HG03460 (cell line): ENCODE measurements at regions not wholly inside any gene's neighbourhood (a gene's known extent, or its start where the extent isn't known, plus 50 kb on each side); places are given as distances from the start of the nearest gene placed in this dataset.

Experiments used
- ATAC-seq: cut with Tn5 transposase; IDR thresholded peaks from one replicate; pipeline ENCODE4 v1.9.1; 2021; ENCODE audit not compliant: unreplicated experiment

GRCh38 chr6:166776571-166776970 lies 149.5 kb upstream of the RPS6KA2 start:
- no peak for ATAC-seq

- no peak for ATAC-seq
Measured at GRCh38 chr6:166775923-166776220, 148.8 kb upstream of the RPS6KA2 start.

- ATAC-seq: no peak
Measured at GRCh38 chr6:166775180-166775922, 148.3 kb upstream of the RPS6KA2 start.

DNA sequence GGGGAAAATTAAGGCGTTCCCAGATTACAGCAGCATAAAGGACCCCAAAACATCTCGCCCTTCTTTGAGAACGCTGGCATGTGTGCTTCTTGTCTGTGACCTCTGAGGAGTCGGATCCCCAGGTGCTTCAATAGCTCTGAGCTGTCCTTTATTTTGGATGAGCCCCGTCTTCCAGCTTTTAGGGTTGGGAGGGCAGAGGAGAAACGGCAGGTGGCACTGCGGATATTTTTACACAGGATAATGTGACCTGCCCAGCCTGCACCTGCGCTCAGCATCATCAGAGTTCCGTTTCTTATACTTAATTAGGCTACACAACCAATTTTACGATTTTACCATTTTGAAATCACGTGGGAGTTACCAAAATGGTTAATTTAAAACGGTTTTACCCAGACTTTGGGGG lies 147.7 kb upstream of the RPS6KA2 start:
- ATAC-seq: no peak

DNA sequence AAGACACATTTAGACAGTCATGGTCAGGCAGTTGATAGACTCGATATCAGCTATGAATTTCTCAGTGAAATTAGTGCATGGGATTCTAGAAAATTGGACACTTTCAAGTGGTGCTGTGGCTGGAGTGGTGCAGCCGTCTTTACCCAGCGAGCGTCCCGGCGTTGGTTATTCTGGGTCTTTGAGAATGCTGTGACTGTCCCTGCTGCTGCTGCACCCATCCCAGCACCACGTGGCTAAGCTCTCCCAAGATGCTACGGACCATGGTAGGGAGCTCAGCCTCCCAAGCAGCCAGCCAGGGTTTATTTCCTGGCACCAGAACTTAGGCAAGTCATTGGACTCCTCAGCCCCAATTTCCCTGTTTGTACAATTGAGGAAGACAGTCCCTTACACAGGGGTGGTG lies 147.2 kb upstream of the RPS6KA2 start:
- ATAC-seq: no peak

DNA sequence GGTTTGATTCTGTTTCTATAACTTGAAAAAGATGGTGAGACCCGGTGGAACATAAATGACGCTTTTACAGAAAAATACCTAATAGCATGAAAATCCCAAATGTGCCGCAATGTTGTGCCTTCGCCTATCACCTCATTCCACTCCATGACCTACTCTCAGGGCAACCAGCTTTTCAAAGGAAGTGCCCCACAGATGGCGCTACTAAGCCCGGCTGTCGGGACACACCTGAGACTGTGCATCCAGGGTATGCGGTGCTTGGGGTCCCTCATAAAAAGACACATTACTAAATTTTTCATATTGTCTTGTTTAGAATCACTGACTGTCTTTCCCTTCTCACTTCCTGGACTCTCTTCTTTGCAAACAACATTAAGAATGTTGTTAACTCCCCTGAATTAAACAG lies 145.5 kb upstream of the RPS6KA2 start:
- ATAC-seq: no peak

DNA sequence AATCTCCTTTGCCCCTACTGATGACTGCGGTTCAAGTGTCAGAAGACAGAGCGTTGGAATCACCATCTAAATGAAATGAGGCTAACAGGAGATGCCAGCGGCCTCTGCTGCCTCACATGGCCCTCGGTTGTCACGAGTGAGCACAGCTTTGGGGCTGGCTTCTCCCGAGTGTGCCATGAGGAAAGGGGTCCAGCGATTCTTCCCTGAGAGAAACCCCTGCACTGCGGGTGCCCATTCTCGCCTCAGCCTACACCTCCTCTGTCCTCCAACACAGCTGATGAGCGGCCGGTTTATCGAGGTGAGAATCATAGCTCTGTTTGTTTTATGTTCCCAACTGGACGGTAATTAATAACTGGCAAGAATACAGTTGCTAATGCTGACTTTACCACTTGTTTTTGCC lies 144.7 kb upstream of the RPS6KA2 start:
- no peak for ATAC-seq

DNA sequence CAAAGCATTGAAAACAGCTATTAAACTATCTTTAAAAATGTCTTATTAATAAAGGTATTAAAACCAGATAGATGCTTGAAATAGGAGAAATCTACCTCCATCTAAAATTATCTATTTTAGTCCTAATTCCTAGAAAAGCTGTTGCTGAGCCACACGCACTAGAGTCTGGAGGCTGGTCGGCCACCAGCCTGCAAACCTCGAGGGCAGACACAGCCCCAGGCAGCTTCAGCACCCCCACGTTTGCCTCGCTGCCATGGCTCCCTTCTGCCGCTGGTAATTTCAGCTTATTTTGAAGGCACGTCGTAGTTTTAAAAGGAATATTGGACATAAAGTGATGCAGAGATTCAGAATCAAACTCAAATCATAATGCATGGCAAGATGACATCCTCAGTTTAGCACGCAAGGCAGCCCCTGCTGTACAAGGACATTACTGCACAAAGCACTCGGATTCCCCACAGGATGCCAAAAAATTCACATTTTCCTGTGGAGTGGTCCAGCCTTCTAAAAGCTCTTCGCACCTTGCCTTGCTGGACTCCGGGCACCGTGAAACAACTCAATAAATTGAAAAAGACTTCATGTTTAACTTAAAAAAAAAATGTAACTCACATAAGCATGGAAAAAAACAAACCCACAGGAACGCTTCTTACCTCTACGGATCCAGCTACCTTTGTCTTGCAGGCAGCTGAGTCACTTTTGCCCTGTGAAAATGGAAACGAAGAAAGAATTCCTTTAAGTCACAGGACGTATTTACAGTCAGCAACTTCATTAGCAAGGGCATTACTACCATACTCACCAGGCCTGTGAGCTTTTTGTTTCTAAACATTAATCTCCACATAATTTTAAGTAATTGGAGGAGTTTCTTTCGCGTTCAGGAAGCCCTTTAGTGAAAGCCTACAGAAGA lies 143.4 kb upstream of the RPS6KA2 start:
- ATAC-seq: no peak

DNA sequence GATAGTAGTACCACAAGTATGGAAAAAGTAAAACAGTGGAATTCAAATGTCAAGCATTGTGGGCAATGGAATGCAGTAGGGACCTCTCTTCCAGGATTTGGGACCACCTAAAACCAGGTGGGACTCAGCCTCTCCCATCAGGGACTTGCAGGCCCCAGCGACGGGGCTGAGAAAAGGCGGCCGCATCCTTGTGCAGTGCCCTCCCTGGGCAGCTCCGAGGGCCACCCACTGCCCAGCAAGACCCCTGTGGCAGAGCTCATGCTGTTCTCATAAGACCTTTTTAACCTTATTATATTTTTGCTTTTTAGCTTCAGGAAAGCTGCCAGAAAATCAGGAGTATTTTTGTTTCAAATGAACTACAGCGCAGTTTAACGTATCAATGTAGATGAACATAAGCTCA lies 142.6 kb upstream of the RPS6KA2 start:
- no peak for ATAC-seq

- no peak for ATAC-seq
Measured at GRCh38 chr6:166768761-166769160, 141.7 kb upstream of the RPS6KA2 start.

DNA sequence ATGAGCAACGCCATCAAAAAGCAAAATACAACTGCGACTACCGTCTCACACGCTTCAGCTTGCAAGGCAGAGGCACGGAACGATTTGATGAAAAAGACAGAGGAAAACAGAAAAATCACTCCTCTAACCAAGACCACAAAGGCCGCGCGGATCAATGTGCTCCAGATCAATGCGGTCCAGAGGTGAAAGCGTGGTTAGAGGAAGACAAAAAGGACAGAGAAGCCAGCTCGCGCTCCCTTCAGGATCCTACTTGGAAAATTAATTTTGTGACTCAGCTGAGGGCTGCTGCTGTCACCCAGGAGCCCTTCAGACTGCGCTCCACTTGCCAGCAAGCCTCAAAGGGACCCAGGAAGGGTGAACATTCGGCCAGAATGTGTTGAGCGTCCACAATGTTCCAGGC lies 140.2 kb upstream of the RPS6KA2 start:
- no peak for ATAC-seq

GRCh38 chr6:166766769-166767168 lies 139.7 kb upstream of the RPS6KA2 start:
- ATAC-seq: no peak

DNA sequence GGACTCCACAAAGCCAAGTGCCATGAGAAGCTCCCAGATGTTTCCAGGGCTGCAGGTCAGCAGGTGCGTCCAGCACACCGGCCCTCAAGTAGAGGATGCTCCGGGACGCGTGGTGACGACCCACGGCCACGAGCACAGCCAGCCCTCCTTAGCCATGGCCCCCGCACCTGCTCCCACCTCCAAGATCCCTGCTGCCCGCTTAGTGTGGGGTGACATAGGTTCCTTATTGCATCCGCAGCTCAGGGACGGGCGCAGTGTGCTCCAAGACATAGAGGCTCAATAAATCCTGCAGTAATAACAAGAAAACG lies 138.1 kb upstream of the RPS6KA2 start:
- no peak for ATAC-seq

- ATAC-seq: no peak
Measured at GRCh38 chr6:166764473-166765233, 137.6 kb upstream of the RPS6KA2 start.

DNA sequence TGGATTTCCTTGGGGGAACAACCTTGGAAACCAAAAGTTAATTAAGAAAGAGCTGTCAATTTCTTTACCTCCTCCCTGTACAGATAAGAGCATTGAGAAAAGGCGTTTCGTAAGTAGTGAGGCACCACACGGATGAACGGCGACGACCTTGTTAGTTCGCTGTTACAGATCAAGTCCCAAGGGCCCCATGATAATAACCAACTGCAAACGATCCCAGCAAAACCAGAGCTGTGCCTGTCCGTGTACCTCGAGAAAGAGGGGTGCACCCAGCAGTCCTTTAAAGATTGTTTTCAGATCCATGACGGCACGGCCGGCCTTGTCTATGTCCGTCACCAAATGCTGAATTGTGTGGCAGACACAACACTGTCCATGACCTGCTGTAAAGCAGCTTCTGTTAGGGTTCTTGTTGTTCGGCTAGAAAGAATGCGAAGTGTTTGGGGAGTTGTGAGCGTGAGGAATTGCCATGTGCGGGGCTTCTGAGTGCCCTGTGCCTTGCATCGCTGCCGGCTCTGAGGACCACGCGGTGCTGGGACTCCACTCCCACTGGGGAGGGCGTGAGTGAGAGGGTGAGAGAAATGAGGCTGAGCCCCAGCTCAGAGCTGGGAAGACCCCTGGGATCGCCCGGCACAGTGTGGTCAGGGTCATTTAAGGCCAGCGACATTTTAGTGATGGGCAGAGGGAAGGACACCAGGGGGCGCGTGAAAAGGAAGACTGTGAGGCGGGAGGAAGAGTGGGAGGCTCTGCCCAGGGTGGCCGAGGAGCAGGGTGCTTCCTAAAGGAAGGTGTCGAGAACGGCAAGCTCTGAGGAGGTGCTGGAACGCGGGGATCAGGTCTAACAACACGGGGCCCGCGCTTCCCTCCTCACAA lies 136.8 kb upstream of the RPS6KA2 start:
- ATAC-seq: no peak

DNA sequence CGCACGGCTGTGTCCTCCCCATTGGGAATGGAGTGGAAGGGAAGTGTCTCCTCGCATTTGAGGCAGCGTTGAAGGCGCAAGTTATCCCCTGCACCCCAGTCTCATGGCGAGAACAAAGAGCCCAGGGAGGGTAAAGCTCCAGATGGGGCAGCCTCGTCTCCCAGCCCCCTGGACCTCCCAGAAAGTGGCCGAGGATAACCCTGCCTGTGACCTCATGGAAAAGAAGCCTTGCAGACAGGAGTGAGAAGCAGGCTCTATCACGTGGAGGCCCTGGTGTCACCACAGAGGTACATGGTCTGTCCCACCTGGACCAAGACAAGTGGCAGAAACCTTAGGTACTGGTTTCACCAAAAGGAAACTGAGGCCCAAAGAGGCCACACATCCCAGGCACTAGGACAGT lies 134.8 kb upstream of the RPS6KA2 start:
- no peak for ATAC-seq

- ATAC-seq: no peak
Measured at GRCh38 chr6:166760288-166760687, 133.2 kb upstream of the RPS6KA2 start.

DNA sequence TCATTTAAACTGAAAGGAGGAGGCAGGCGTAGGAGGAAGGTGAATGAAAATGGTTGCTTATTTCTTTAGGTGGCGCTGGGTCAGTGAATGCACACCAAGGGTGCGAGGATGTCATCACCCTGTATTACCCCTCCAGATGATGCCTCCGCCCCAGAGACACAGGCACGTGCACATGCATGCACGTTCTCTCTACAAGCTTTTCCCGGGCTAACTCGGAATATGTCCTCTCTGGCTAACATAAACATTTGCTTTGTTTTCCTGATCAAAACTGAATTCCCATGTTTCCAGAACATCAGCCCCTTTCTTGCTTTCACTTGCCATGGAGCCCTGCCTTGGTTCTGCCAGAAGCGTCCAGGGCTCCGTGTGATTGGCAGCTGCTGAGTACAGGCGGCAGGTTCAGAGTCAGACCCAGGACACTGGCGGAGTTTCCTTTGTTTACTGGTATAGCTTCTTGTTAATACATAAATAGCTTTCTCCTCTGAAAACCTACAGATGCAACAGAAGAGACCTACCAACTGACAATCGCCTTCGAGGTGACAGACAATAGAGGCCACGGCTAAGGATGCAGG lies 131.2 kb upstream of the RPS6KA2 start:
- no peak for ATAC-seq

GRCh38 chr6:166757232-166758135 lies 130.4 kb upstream of the RPS6KA2 start:
- no peak for ATAC-seq
